CD4-positive, alpha-beta T cell (primary cell): ENCODE measurements at regions not wholly inside any gene's neighbourhood (a gene's known extent, or its start where the extent isn't known, plus 50 kb on each side); places are given as distances from the start of the nearest gene placed in this dataset.

ENCODE experiments used
- ATAC-seq: fragments of 200-7000 bp; cut with Tn5 transposase; one replicate; pipeline ENCODE4 v1.10.0; 2022; ENCODE audit warnings: mild to moderate bottlenecking; ENCODE audit not compliant: poor library complexity
- CTCF ChIA-PET: fragments of 350-600 bp; sonication (Branson Sonifier 250); formaldehyde crosslinking; loops from one replicate; lab custom pipeline; 2021; ENCODE audit warnings: antibody characterized with exemption, inconsistent platforms; lab: Charles Lee
- POLR2A ChIA-PET: fragments of 350-600 bp; sonication (Branson Sonifier 250); formaldehyde crosslinking; loops from one replicate; lab custom pipeline; 2021; ENCODE audit warnings: antibody characterized with exemption, inconsistent platforms; lab: Charles Lee
- DNase-seq, 14 experiments: peaks; one replicate each; pipeline ENCODE4 v3.0.0-alpha.2; 2013 to 2020; ENCODE audit warnings: mixed read lengths in 2 of 14
- H3K27ac ChIP-seq, 2 donors: one replicate each; pipeline versions ENCODE4 v1.5.1 to v1.7.0; 2013; ENCODE audit warnings: low read length in 2 of 2, low read depth in 1 of 2, mild to moderate bottlenecking in 1 of 2
- H3K27me3 ChIP-seq, 2 experiments: 1 replicate in 1 of 2; 2 replicates in 1 of 2; pipeline versions ENCODE4 v1.6.1 to v1.7.0; 2013; ENCODE audit warnings: low read length in 2 of 2, control low read depth in 1 of 2, mild to moderate bottlenecking in 1 of 2, moderate library complexity in 1 of 2; ENCODE audit not compliant: insufficient read depth in 2 of 2, control insufficient read depth in 1 of 2
- H3K36me3 ChIP-seq: one replicate; pipeline ENCODE4 v1.6.1; 2013; ENCODE audit warnings: low read length, control low read depth; ENCODE audit not compliant: insufficient read depth
- H3K4me1 ChIP-seq: one replicate; pipeline ENCODE4 v1.6.1; 2013; ENCODE audit warnings: low read length, control low read depth; ENCODE audit not compliant: insufficient read depth
- H3K4me3 ChIP-seq: one replicate; pipeline ENCODE4 v1.5.1; 2013; ENCODE audit warnings: mild to moderate bottlenecking, low read length, moderate library complexity
- H3K9me3 ChIP-seq, 2 experiments: 1 replicate in 1 of 2; 2 replicates in 1 of 2; pipeline versions ENCODE4 v1.6.1 to v1.7.0; 2013; ENCODE audit warnings: low read length in 2 of 2, mild to moderate bottlenecking in 2 of 2, control low read depth in 1 of 2, moderate library complexity in 1 of 2; ENCODE audit not compliant: control insufficient read depth in 1 of 2, insufficient read depth in 1 of 2
- H3K27ac Mint-ChIP-seq: one replicate; pipeline ENCODE4 v1.8.0; 2020; ENCODE audit warnings: mixed read lengths
- H3K27me3 Mint-ChIP-seq: one replicate; pipeline ENCODE4 v1.8.0; 2021; ENCODE audit warnings: mixed read lengths
- H3K36me3 Mint-ChIP-seq: one replicate; pipeline ENCODE4 v1.8.0; 2021; ENCODE audit warnings: low read depth, mixed read lengths
- H3K4me1 Mint-ChIP-seq: one replicate; pipeline ENCODE4 v1.8.0; 2021; ENCODE audit warnings: low read depth, mixed read lengths
- H3K4me3 Mint-ChIP-seq: one replicate; pipeline ENCODE4 v1.8.0; 2020; ENCODE audit warnings: mild to moderate bottlenecking, mixed read lengths
- H3K9me3 Mint-ChIP-seq: one replicate; pipeline ENCODE4 v1.8.0; 2020; ENCODE audit warnings: mixed read lengths
- CTCF ChIP-seq: fragments of 200-600 bp; IDR thresholded peaks from one replicate; pipeline ENCODE4 v1.8.0; 2022; ENCODE audit warnings: antibody characterized with exemption, mild to moderate bottlenecking
- intact Hi-C, 2 experiments: fragments of 100-400 bp; cut with DNase I in 1 of 2; cut with micrococcal nuclease in 1 of 2; formaldehyde crosslinking; loops; one replicate each; pipeline versions ENCODE4 v1.15.1 to v1.9.0; 2023 to 2025; cut with DNase I, micrococcal nuclease

- ChIA-PET POLR2A (no interaction called here), CTCF (no interaction called here)
- Histone ChIP-seq H3K4me1 (no peaks in the 10 kb centered on the region), H3K36me3 (no peaks in the 10 kb centered on the region), H3K4me3 (no peak overlapping the region), H3K9me3 (no peaks in the 10 kb centered on the region), H3K27ac (no peak overlapping the region), H3K27me3 (no peaks in the 10 kb centered on the region)
- Mint-ChIP-seq H3K4me3 (no peak overlapping the region), H3K9me3 (peaks cover 2% of the 10 kb centered on the region), H3K36me3 (no peaks in the 10 kb centered on the region), H3K27ac (no peak overlapping the region), H3K4me1 (no peaks in the 10 kb centered on the region), H3K27me3 (no peaks in the 10 kb centered on the region)
- intact Hi-C loops = no loop called here
- DNase-seq (no peak), ATAC-seq (no peak)
- no peak for TF ChIP-seq CTCF
Observed at GRCh38 chr13:84543962-84544361, 661.7 kb upstream of the SLITRK1 start.

- Mint-ChIP-seq H3K4me3 (no peak overlapping the region), H3K4me1 (no peaks in the 10 kb centered on the region), H3K36me3 (no peaks in the 10 kb centered on the region), H3K27ac (no peak overlapping the region), H3K27me3 (no peaks in the 10 kb centered on the region), H3K9me3 (peaks cover 2% of the 10 kb centered on the region)
- DNase-seq (no peak), ATAC-seq (no peak)
- no peak for TF ChIP-seq CTCF
- Histone ChIP-seq H3K36me3 (no peaks in the 10 kb centered on the region), H3K27me3 (no peaks in the 10 kb centered on the region), H3K27ac (no peak overlapping the region), H3K4me1 (no peaks in the 10 kb centered on the region), H3K9me3 (no peaks in the 10 kb centered on the region), H3K4me3 (no peak overlapping the region)
- intact Hi-C loops = no loop called here
- ChIA-PET POLR2A (no interaction called here), CTCF (no interaction called here)
Observed at GRCh38 chr13:84542348-84542747, 660.1 kb upstream of the SLITRK1 start.

- DNase-seq (no peak), ATAC-seq (no peak)
- Mint-ChIP-seq H3K9me3 (no peaks in the 10 kb centered on the region), H3K4me3 (no peak overlapping the region), H3K4me1 (no peaks in the 10 kb centered on the region), H3K27me3 (no peaks in the 10 kb centered on the region), H3K27ac (no peak overlapping the region), H3K36me3 (no peaks in the 10 kb centered on the region)
- no peak for TF ChIP-seq CTCF
- intact Hi-C loops = no loop called here
- Histone ChIP-seq H3K27me3 (no peaks in the 10 kb centered on the region), H3K9me3 (no peaks in the 10 kb centered on the region), H3K27ac (no peak overlapping the region), H3K4me3 (no peak overlapping the region), H3K36me3 (no peaks in the 10 kb centered on the region), H3K4me1 (no peaks in the 10 kb centered on the region)
- CTCF ChIA-PET = no interaction called here
- POLR2A ChIA-PET = no interaction called here
Observed at GRCh38 chr13:84536906-84537305, 654.6 kb upstream of the SLITRK1 start.
